ENCODE measurements at regions not wholly inside any gene's neighbourhood (a gene's known extent, or its start where the extent isn't known, plus 50 kb on each side); places are given as distances from the start of the nearest gene placed in this dataset.

- no peaks in the 10 kb centered on the region for H3K4me1 ChIP-seq
- H3K36me3 ChIP-seq, result no peaks in the 10 kb centered on the region
- WGBS, 2 donors (ENCODE audit: low coverage in 1 of 2), result 71 to 73% methylated on average over 3 to 4 of the region's 4 CpGs
- no peak for DNase-seq
- no peak for TF ChIP-seq POLR2A (IDR thresholded peaks at IDR 0.05)
- no peak for TF ChIP-seq POLR2AphosphoS5 (IDR thresholded peaks at IDR 0.05)
- no peak for TF ChIP-seq CTCF (IDR thresholded peaks at IDR 0.05)
- TF ChIP-seq EP300 (IDR thresholded peaks at IDR 0.05; ENCODE audit: low read depth), result no peak
- intact Hi-C loops (cut with DNase I; ENCODE audit: low total_unique reads) (no loop called here), in situ Hi-C loops (cut with MboI; ENCODE audit: low pct_ligation_motif_present in 1 of 4, low pct_unique_long_range_greater_than_20kb in 1 of 4, low sequenced_read_pairs in 3 of 4) (no loop called here)
- no peak overlapping the region for H3K27ac ChIP-seq
- no peaks in the 10 kb centered on the region for H3K9me3 ChIP-seq
- H3K4me3 ChIP-seq, result no peak overlapping the region
- no peaks in the 10 kb centered on the region for H3K27me3 ChIP-seq
These were observed 136.0 kb upstream of the DAZL start for GRCh38 chr3:16741103-16741758.

- TF ChIP-seq POLR2A (IDR thresholded peaks at IDR 0.05), result no peak
- TF ChIP-seq POLR2AphosphoS5 (IDR thresholded peaks at IDR 0.05), result no peak
- no peak for TF ChIP-seq EP300 (IDR thresholded peaks at IDR 0.05; ENCODE audit: low read depth)
- no peak for TF ChIP-seq CTCF (IDR thresholded peaks at IDR 0.05)
- intact Hi-C loops (cut with DNase I; ENCODE audit: low total_unique reads), result no loop called here
- Histone ChIP-seq H3K4me1 (no peaks in the 10 kb centered on the region), H3K4me3 (no peak overlapping the region), H3K27ac (no peak overlapping the region), H3K9me3 (no peaks in the 10 kb centered on the region), H3K36me3 (no peaks in the 10 kb centered on the region), H3K27me3 (no peaks in the 10 kb centered on the region)
- WGBS, 2 donors (ENCODE audit: low coverage in 1 of 2), result 77 to 89% methylated on average over 3 to 4 of the region's 4 CpGs
- in situ Hi-C loops (cut with MboI; ENCODE audit: low pct_ligation_motif_present in 1 of 4, low pct_unique_long_range_greater_than_20kb in 1 of 4, low sequenced_read_pairs in 3 of 4), result no loop called here
- no peak for DNase-seq
These were observed 136.7 kb upstream of the DAZL start for GRCh38 chr3:16741890-16742289.

GRCh38 chr3:16743276-16743675 is 138.1 kb upstream of the DAZL start:
- TF ChIP-seq EP300 (IDR thresholded peaks at IDR 0.05; ENCODE audit: low read depth) (no peak), CTCF (IDR thresholded peaks at IDR 0.05) (no peak), POLR2AphosphoS5 (IDR thresholded peaks at IDR 0.05) (no peak), POLR2A (IDR thresholded peaks at IDR 0.05) (no peak)
- in situ Hi-C loops (cut with MboI; ENCODE audit: low pct_ligation_motif_present in 1 of 4, low pct_unique_long_range_greater_than_20kb in 1 of 4, low sequenced_read_pairs in 3 of 4), result no loop called here
- Histone ChIP-seq H3K9me3 (no peaks in the 10 kb centered on the region), H3K4me1 (no peaks in the 10 kb centered on the region), H3K27ac (no peak overlapping the region), H3K4me3 (no peak overlapping the region), H3K36me3 (no peaks in the 10 kb centered on the region), H3K27me3 (no peaks in the 10 kb centered on the region)
- no peak for DNase-seq
- intact Hi-C loops (cut with DNase I; ENCODE audit: low total_unique reads), result no loop called here

DNA sequence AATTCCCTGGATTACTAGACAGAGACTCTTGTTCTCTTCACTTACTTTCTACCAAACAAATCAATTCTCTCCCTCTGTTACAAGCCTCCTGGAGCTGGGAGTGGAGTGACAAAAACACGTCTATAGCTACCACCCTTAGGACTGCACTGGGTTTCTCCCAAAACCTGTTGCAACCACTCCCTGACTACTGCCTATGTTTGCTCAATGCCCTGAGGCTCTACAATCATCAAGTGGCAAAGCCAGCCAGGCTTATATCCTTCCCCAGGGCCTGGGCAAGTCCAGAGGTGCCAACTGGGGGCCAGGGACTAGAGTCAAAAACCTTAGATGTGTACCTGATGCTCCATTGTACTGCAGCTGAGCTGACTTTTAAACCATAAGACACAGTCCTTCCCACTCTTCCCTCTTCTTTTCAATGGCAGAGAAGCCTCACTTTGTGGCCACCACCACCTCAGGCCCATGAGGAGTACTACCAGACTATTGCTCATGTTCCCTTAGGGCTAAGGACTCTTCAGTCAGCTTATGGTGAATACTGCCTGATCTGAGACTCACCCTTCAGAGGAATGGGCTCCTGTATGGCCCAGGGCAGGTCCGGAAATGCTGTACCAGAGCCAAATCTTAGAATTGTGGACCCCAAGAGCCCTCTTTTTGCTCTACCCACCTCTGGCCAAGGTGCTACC is 125.4 kb upstream of the PLCL2 start:
- no peaks in the 10 kb centered on the region for H3K4me1 ChIP-seq
- no peak overlapping the region for H3K27ac ChIP-seq
- no peaks in the 10 kb centered on the region for H3K27me3 ChIP-seq
- TF ChIP-seq POLR2AphosphoS5 (IDR thresholded peaks at IDR 0.05), result no peak
- no peak for TF ChIP-seq EP300 (IDR thresholded peaks at IDR 0.05; ENCODE audit: low read depth)
- TF ChIP-seq CTCF (IDR thresholded peaks at IDR 0.05), result no peak
- TF ChIP-seq POLR2A (IDR thresholded peaks at IDR 0.05), result no peak
- intact Hi-C loops (cut with DNase I; ENCODE audit: low total_unique reads) (no loop called here), in situ Hi-C loops (cut with MboI; ENCODE audit: low pct_ligation_motif_present in 1 of 4, low pct_unique_long_range_greater_than_20kb in 1 of 4, low sequenced_read_pairs in 3 of 4) (no loop called here)
- 80 to 100% methylated on average over 1 to 2 of the region's 2 CpGs for WGBS, 2 donors (ENCODE audit: low coverage in 1 of 2)
- no peaks in the 10 kb centered on the region for H3K9me3 ChIP-seq
- H3K36me3 ChIP-seq, result no peaks in the 10 kb centered on the region
- no peak for DNase-seq
- no peak overlapping the region for H3K4me3 ChIP-seq

Data from transverse colon (tissue), 4 donors.